SK-N-SH treated with all-trans-retinoic acid at 6 μM for 48 hours (cell line): ENCODE measurements at regions not wholly inside any gene's neighbourhood (a gene's known extent, or its start where the extent isn't known, plus 50 kb on each side); places are given as distances from the start of the nearest gene placed in this dataset.

ENCODE experiments used
- ARNTL ChIP-seq: fragments of 450-650 bp; formaldehyde crosslinking; IDR thresholded peaks from 2 replicates; pipeline ENCODE4 v1.5.0; 2020; ENCODE audit warnings: low read depth, mild to moderate bottlenecking, moderate library complexity, borderline replicate concordance
- CSDC2 ChIP-seq: fragments of 250-450 bp; sonication (Bioruptor Pico); IDR thresholded peaks from 2 replicates; pipeline ENCODE4 v1.5.0; 2020; ENCODE audit warnings: mild to moderate bottlenecking, moderate library complexity
- ISL1 ChIP-seq: fragments of 250-450 bp; sonication (Bioruptor Pico); IDR thresholded peaks from 2 replicates; pipeline ENCODE4 v2.1.2; 2022; ENCODE audit warnings: mild to moderate bottlenecking, moderate library complexity
- OSR1 ChIP-seq: fragments of 250-450 bp; sonication (Bioruptor Pico); IDR thresholded peaks from 2 replicates; pipeline ENCODE4 v1.8.0; 2022; ENCODE audit warnings: moderate library complexity, mild to moderate bottlenecking, inconsistent platforms
- PATZ1 ChIP-seq: fragments of 250-450 bp; sonication (Bioruptor Pico); IDR thresholded peaks from 2 replicates; pipeline ENCODE4 v1.8.0; 2020; ENCODE audit warnings: mild to moderate bottlenecking, moderate library complexity, borderline replicate concordance
- TOX ChIP-seq: fragments of 250-450 bp; sonication (Bioruptor Pico); IDR thresholded peaks from 2 replicates; pipeline ENCODE4 v1.8.0; 2021; ENCODE audit warnings: mild to moderate bottlenecking, moderate library complexity, borderline replicate concordance
- ZC3H10 ChIP-seq: fragments of 250-450 bp; sonication (Bioruptor Pico); IDR thresholded peaks from 2 replicates; pipeline ENCODE4 v1.5.1; 2021; ENCODE audit warnings: mild to moderate bottlenecking, moderate library complexity
- ZFP3 ChIP-seq: fragments of 250-450 bp; sonication (Bioruptor Pico); IDR thresholded peaks from 2 replicates; pipeline ENCODE4 v1.5.0; 2020; ENCODE audit warnings: mild to moderate bottlenecking, moderate library complexity
- ZFP30 ChIP-seq: fragments of 450-650 bp; formaldehyde crosslinking; IDR thresholded peaks from 2 replicates; pipeline ENCODE4 v1.5.0; 2022; ENCODE audit warnings: mild to moderate bottlenecking, moderate library complexity
- ZNF8 ChIP-seq: fragments of 450-650 bp; formaldehyde crosslinking; IDR thresholded peaks from 2 replicates; pipeline ENCODE4 v1.5.0; 2020; ENCODE audit warnings: mild to moderate bottlenecking, moderate library complexity

GRCh38 chr9:115195912-115196311 lies 78.0 kb upstream of the TNC start:
- TF ChIP-seq ZFP3 (CRISPR knock-in tag) (no peak), ZC3H10 (CRISPR knock-in tag) (no peak), TOX (no peak), PATZ1 (CRISPR knock-in tag) (no peak), CSDC2 (CRISPR knock-in tag) (no peak), ISL1 (CRISPR knock-in tag) (no peak), ARNTL (CRISPR knock-in tag) (no peak), OSR1 (CRISPR knock-in tag) (no peak), ZNF8 (CRISPR knock-in tag) (peak; percentile 39; the same call in 1 of the 2 replicates), ZFP30 (no peak)
